Activated CD8-positive, alpha-beta T cell treated with anti-CD3 and anti-CD28 coated beads for 36 hours (primary cell): ENCODE measurements at regions not wholly inside any gene's neighbourhood (a gene's known extent, or its start where the extent isn't known, plus 50 kb on each side); places are given as distances from the start of the nearest gene placed in this dataset.
"Not testable (repeated sequence)": the region's sequence is repeated elsewhere in the genome, so short reads cannot be mapped to it uniquely, and the experiment has no call there.

Experiments
- ATAC-seq: fragments of 200-7000 bp; cut with Tn5 transposase; one replicate; pipeline ENCODE4 v1.10.0; 2021; ENCODE audit warnings: mild to moderate bottlenecking, moderate library complexity
- CTCF ChIA-PET: fragments of 350-600 bp; sonication (Branson Sonifier 250); formaldehyde crosslinking; loops from one replicate; lab custom pipeline; 2021; ENCODE audit warnings: antibody characterized with exemption; lab: Charles Lee
- POLR2A ChIA-PET: fragments of 350-600 bp; sonication (Branson Sonifier 250); formaldehyde crosslinking; loops from one replicate; lab custom pipeline; 2021; ENCODE audit warnings: antibody characterized with exemption; lab: Charles Lee
- DNase-seq: peaks from one replicate; pipeline ENCODE4 v3.0.0-alpha.2; 2020
- H3K27ac Mint-ChIP-seq: one replicate; pipeline ENCODE4 v1.8.0; 2021; ENCODE audit warnings: mild to moderate bottlenecking, mixed read lengths
- H3K27me3 Mint-ChIP-seq: one replicate; pipeline ENCODE4 v1.8.0; 2021; ENCODE audit warnings: mixed read lengths
- H3K36me3 Mint-ChIP-seq: one replicate; pipeline ENCODE4 v1.8.0; 2021; ENCODE audit warnings: low read depth, mixed read lengths
- H3K4me1 Mint-ChIP-seq: one replicate; pipeline ENCODE4 v1.8.0; 2021; ENCODE audit warnings: low read depth, mixed read lengths
- H3K4me3 Mint-ChIP-seq: one replicate; pipeline ENCODE4 v1.8.0; 2021; ENCODE audit warnings: mild to moderate bottlenecking, moderate library complexity, mixed read lengths
- H3K9me3 Mint-ChIP-seq: one replicate; pipeline ENCODE4 v1.8.0; 2021; ENCODE audit warnings: mixed read lengths
- CTCF ChIP-seq: fragments of 200-600 bp; IDR thresholded peaks from one replicate; pipeline ENCODE4 v1.8.0; 2022; ENCODE audit warnings: antibody characterized with exemption, mild to moderate bottlenecking
- intact Hi-C: fragments of 100-400 bp; cut with micrococcal nuclease; formaldehyde crosslinking; loops from one replicate; pipeline ENCODE4 v1.10.0; 2022

GRCh38 chr12:67069451-67070306, 199.5 kb upstream of the CAND1 start:
- POLR2A ChIA-PET, result no interaction called here
- CTCF ChIA-PET, result interaction anchor here (0.8 kb wide), 1 partner anchor 74 kb away, joined by 3 read pairs; no protein-coding TSS in a partner anchor
- peak; percentile 35 for DNase-seq
- no peak for TF ChIP-seq CTCF
- Mint-ChIP-seq H3K36me3 (no peaks in the 10 kb centered on the region), H3K27me3 (peaks cover 45% of the 10 kb centered on the region), H3K9me3 (no peaks in the 10 kb centered on the region), H3K4me3 (peak overlapping the region; percentile 75), H3K27ac (no peak overlapping the region), H3K4me1 (peaks cover 7% of the 10 kb centered on the region)
- peak; percentile 68 for ATAC-seq
- intact Hi-C loops, result no loop called here

DNA sequence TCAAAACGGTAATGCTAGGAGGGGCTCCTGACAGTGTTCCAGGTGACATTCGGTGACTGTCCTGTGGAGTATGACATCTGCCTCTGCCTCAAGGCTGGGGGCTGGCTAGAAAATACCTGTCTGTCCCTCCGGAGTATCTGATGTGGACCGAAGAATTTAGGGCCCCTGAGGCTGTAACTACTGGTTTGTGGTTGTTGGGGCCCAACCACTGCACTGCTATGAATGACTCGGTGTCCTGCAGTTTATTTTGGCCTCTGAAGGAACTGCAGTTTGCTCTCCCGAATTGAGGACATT, 198.9 kb upstream of the CAND1 start:
- no peak for TF ChIP-seq CTCF
- H3K9me3 Mint-ChIP-seq, result no peaks in the 10 kb centered on the region
- H3K4me3 Mint-ChIP-seq, result peak overlapping the region; percentile 75
- CTCF ChIA-PET, result no interaction called here
- ATAC-seq (no peak), DNase-seq (no peak)
- intact Hi-C loops, result no loop called here
- no peaks in the 10 kb centered on the region for H3K36me3 Mint-ChIP-seq
- H3K4me1 Mint-ChIP-seq, result peaks cover 7% of the 10 kb centered on the region
- peaks cover 46% of the 10 kb centered on the region for H3K27me3 Mint-ChIP-seq
- H3K27ac Mint-ChIP-seq, result no peak overlapping the region
- POLR2A ChIA-PET, result no interaction called here

- peak overlapping the region; percentile 75 for H3K4me3 Mint-ChIP-seq
- POLR2A ChIA-PET, result interaction anchor here (0.6 kb wide), 1 partner anchor 21 kb away, joined by 3 read pairs; no protein-coding TSS in a partner anchor
- peaks cover 48% of the 10 kb centered on the region for H3K27me3 Mint-ChIP-seq
- ATAC-seq, result no peak
- no peaks in the 10 kb centered on the region for H3K36me3 Mint-ChIP-seq
- DNase-seq, result no peak
- H3K27ac Mint-ChIP-seq, result no peak overlapping the region
- H3K4me1 Mint-ChIP-seq, result peaks cover 7% of the 10 kb centered on the region
- CTCF ChIA-PET, result interaction anchor here (0.9 kb wide), 1 partner anchor 9 kb away, joined by 3 read pairs; no protein-coding TSS in a partner anchor
- no peaks in the 10 kb centered on the region for H3K9me3 Mint-ChIP-seq
- TF ChIP-seq CTCF, result no peak
- intact Hi-C loops, result no loop called here
Observed at GRCh38 chr12:67070604-67071003, 198.6 kb upstream of the CAND1 start.

DNA sequence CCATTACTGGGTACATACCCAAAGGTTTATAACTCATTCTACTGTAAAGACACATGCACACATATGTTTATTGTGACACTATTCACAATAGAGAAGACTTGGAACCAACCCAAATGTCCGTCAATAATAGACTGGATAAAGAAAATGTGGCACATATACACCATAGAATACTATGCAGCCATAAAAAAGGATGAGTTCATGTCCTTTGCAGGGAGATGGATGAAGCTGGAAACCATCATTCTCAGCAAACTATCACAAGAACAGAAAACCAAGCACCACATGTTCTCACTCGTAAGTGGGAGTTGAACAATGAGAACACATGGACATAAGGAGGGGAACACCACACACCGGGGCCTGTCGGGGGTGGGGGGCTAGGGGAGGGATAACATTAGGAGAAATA, 196.9 kb upstream of the CAND1 start:
- DNase-seq, H3K27ac Mint-ChIP-seq, CTCF ChIA-PET, intact Hi-C loops, H3K36me3 Mint-ChIP-seq, POLR2A ChIA-PET, H3K9me3 Mint-ChIP-seq, H3K4me1 Mint-ChIP-seq, ATAC-seq, H3K4me3 Mint-ChIP-seq: not testable (repeated sequence)
- H3K27me3 Mint-ChIP-seq, result peaks cover 41% of the 10 kb centered on the region

DNA sequence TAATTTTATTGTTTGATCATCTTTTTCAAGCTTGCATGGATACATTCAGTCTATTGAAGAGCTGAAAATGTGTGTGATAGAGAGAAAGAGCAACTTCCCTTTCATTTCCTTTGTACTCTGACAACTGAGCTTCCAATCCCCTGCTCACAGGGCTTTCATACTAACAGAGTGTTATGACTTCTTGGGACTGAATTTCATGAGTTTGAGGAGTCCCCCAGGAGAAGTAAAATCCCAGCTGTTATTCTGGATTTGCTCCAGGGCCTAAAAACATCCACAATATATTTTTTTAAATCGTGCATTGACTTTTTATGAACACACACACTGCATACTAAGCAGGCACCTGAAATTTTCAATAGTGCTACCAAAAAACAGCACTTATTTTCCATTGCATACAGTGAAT, 195.8 kb upstream of the CAND1 start:
- DNase-seq (no peak), ATAC-seq (no peak)
- intact Hi-C loops, result no loop called here
- ChIA-PET POLR2A (no interaction called here), CTCF (no interaction called here)
- H3K27ac Mint-ChIP-seq, result no peak overlapping the region
- H3K4me1 Mint-ChIP-seq, result peaks cover 14% of the 10 kb centered on the region
- no peaks in the 10 kb centered on the region for H3K9me3 Mint-ChIP-seq
- TF ChIP-seq CTCF, result no peak
- H3K27me3 Mint-ChIP-seq, result peaks cover 32% of the 10 kb centered on the region
- H3K4me3 Mint-ChIP-seq, result no peak overlapping the region
- no peaks in the 10 kb centered on the region for H3K36me3 Mint-ChIP-seq
